Endothelial cell (in vitro differentiated cells): ENCODE measurements at regions not wholly inside any gene's neighbourhood (a gene's known extent, or its start where the extent isn't known, plus 50 kb on each side); places are given as distances from the start of the nearest gene placed in this dataset.

Experiments
- DNase-seq: peaks from one replicate; pipeline ENCODE4 v3.0.0; 2021; ENCODE audit warnings: low spot score
- H3K27ac Mint-ChIP-seq: one replicate; pipeline ENCODE4 v1.8.0; 2021; ENCODE audit warnings: mixed read lengths, inconsistent platforms; ENCODE audit not compliant: unreplicated experiment
- H3K27me3 Mint-ChIP-seq: one replicate; pipeline ENCODE4 v1.8.0; 2021; ENCODE audit warnings: mild to moderate bottlenecking, moderate library complexity, mixed read lengths, inconsistent platforms; ENCODE audit not compliant: unreplicated experiment
- H3K36me3 Mint-ChIP-seq: one replicate; pipeline ENCODE4 v1.8.0; 2021; ENCODE audit warnings: mild to moderate bottlenecking, low read depth, mixed read lengths, inconsistent platforms; ENCODE audit not compliant: unreplicated experiment
- H3K4me1 Mint-ChIP-seq: one replicate; pipeline ENCODE4 v1.8.0; 2021; ENCODE audit warnings: mild to moderate bottlenecking, mixed read lengths, inconsistent platforms; ENCODE audit not compliant: unreplicated experiment
- H3K4me3 Mint-ChIP-seq: one replicate; pipeline ENCODE4 v1.8.0; 2021; ENCODE audit warnings: mild to moderate bottlenecking, mixed read lengths, inconsistent platforms; ENCODE audit not compliant: unreplicated experiment
- H3K9me3 Mint-ChIP-seq: one replicate; pipeline ENCODE4 v1.8.0; 2021; ENCODE audit warnings: mixed read lengths, inconsistent platforms; ENCODE audit not compliant: unreplicated experiment
- TF ChIP-seq, protein P1 (sequence below): fragments of 200-600 bp; sonication (generic); IDR thresholded peaks from one replicate; pipeline ENCODE4 v1.5.0; 2021; ENCODE audit warnings: antibody characterized with exemption; ENCODE audit not compliant: unreplicated experiment

DNA sequence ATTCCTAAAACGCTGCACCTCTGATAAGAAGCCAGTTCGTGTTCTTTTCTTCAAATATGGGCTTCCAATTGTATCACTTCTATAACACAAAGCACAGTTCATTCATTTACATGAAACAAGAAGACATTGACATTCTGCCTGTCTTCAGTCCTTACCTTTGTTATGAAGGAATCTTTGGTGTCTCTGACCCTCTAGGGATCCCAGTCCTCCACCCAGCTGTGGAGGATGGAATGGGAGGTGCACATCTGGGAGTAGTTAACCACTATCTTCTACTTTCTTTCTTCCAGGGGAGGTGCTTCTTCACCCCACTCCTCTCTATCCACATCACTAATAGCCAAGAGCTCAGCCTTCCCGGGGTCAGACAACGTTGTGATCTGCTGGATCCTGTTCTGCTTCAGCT lies 233.4 kb downstream of the CDC5L start:
- Mint-ChIP-seq H3K4me1 (peaks cover 6% of the 10 kb centered on the region), H3K9me3 (no peaks in the 10 kb centered on the region)

DNA sequence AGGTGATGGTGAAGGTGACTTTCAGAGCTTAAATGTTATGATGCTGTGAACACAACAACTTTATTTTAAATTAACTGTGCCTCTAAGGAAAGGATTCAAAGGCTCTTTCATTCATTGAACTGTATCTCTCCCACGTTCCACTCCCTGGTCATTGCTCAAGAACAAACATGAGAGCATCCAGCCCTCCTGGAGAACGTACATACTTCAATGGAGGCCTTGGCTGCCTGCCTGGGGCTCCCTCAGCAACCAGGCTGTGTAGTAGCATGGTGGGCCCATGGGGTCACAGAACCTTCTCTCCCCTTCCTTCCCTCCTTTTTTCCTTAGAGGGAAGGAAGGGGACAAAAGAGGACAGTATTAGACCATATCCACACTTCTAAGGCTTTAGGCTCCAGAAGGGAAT lies 234.3 kb downstream of the CDC5L start:
- no peaks in the 10 kb centered on the region for H3K36me3 Mint-ChIP-seq
- TF ChIP-seq, protein P1, sequence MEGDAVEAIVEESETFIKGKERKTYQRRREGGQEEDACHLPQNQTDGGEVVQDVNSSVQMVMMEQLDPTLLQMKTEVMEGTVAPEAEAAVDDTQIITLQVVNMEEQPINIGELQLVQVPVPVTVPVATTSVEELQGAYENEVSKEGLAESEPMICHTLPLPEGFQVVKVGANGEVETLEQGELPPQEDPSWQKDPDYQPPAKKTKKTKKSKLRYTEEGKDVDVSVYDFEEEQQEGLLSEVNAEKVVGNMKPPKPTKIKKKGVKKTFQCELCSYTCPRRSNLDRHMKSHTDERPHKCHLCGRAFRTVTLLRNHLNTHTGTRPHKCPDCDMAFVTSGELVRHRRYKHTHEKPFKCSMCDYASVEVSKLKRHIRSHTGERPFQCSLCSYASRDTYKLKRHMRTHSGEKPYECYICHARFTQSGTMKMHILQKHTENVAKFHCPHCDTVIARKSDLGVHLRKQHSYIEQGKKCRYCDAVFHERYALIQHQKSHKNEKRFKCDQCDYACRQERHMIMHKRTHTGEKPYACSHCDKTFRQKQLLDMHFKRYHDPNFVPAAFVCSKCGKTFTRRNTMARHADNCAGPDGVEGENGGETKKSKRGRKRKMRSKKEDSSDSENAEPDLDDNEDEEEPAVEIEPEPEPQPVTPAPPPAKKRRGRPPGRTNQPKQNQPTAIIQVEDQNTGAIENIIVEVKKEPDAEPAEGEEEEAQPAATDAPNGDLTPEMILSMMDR: no peak
- H3K27me3 Mint-ChIP-seq: peaks cover 7% of the 10 kb centered on the region
- H3K9me3 Mint-ChIP-seq: no peaks in the 10 kb centered on the region
- no peak overlapping the region for H3K4me3 Mint-ChIP-seq
- DNase-seq: no peak
- H3K4me1 Mint-ChIP-seq: peaks cover 14% of the 10 kb centered on the region
- no peak overlapping the region for H3K27ac Mint-ChIP-seq

More for the DNA sequence above, 233.4 kb downstream of the CDC5L start:
- peaks cover 3% of the 10 kb centered on the region for H3K27me3 Mint-ChIP-seq
- no peak overlapping the region for H3K4me3 Mint-ChIP-seq
- TF ChIP-seq, protein P1: no peak
- no peak overlapping the region for H3K27ac Mint-ChIP-seq
- no peaks in the 10 kb centered on the region for H3K36me3 Mint-ChIP-seq
- no peak for DNase-seq

DNA sequence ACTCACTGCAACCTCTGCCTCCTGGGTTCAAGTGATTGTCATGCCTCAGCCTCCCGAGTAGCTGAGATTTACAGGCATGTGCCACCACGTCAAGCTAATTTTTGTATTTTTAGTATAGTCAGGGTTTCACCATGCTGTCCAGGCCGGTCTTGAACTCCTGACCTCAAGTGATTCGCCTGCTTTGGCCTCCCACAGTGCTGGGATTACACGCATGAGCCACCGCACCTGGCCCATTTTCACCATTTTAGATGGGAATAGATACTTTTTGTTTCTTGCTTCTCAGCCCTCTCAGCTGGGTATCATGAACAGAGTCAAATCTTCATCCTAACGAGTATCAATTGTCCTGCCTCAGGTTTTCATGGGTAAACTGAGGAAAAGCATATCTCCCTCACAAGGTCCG lies 235.0 kb downstream of the CDC5L start:
- Mint-ChIP-seq H3K4me1 (peaks cover 20% of the 10 kb centered on the region), H3K36me3 (no peaks in the 10 kb centered on the region)

DNA sequence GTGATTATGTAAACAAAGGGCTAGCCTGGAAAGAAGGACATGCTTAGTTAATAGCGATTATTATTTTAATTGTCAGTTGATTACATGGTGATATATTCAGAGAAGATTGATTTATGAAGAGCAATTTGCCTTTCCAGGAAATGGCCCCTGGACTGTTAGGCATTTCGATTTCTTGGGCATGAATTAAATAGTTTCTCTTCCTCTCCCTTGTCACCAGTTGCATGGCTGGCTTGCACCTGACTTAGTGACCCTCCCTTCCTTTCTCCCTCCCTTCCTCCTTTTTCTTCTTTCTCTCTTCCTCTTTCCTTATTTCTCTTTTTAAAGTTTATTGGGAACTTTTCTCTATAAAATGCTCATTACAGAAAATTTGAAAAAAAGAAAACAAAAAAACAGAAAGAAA lies 235.4 kb downstream of the CDC5L start:
- Mint-ChIP-seq H3K27ac (no peak overlapping the region), H3K36me3 (no peaks in the 10 kb centered on the region), H3K4me1 (peaks cover 23% of the 10 kb centered on the region), H3K9me3 (no peaks in the 10 kb centered on the region), H3K27me3 (peaks cover 5% of the 10 kb centered on the region), H3K4me3 (no peak overlapping the region)
- TF ChIP-seq, protein P1: no peak
- DNase-seq: no peak

More for the DNA sequence above, 235.0 kb downstream of the CDC5L start:
- DNase-seq: no peak
- Mint-ChIP-seq H3K27me3 (peaks cover 5% of the 10 kb centered on the region), H3K9me3 (no peaks in the 10 kb centered on the region), H3K4me3 (no peak overlapping the region), H3K27ac (no peak overlapping the region)
- TF ChIP-seq, protein P1: no peak

DNA sequence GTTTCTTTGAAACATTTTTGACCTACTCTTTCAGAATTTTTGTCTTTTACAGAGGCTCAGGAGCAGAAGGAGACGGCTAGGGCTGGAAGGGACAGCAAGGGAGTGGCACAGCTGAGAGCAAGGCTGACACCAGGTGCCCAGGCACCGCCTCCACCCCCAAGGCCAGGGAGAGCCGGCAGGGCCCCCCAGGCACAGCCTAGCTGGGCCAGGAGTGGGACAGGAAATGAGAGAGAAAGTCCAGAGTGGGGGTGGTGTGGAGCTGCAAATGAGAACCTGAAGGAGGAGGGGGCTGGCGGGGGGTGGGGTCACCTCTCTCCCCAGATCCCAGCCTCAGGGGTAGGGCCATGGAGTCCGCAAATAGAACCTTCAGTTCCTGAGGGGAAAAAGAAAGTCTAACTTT lies 236.7 kb downstream of the CDC5L start:
- Mint-ChIP-seq H3K27ac (no peak overlapping the region), H3K4me1 (peaks cover 23% of the 10 kb centered on the region), H3K27me3 (peaks cover 5% of the 10 kb centered on the region), H3K36me3 (no peaks in the 10 kb centered on the region), H3K4me3 (no peak overlapping the region), H3K9me3 (no peaks in the 10 kb centered on the region)
- DNase-seq: no peak
- TF ChIP-seq, protein P1: no peak
